Neural crest cell (in vitro differentiated cells): ENCODE measurements at regions not wholly inside any gene's neighbourhood (a gene's known extent, or its start where the extent isn't known, plus 50 kb on each side); places are given as distances from the start of the nearest gene placed in this dataset.
A peak's percentile ranks its signal among the peaks of the same experiment; 100 is the strongest.
"Not testable (repeated sequence)": the region's sequence is repeated elsewhere in the genome, so short reads cannot be mapped to it uniquely, and the experiment has no call there.

Source experiments
- DNase-seq: peaks from one replicate; pipeline ENCODE4 v3.0.0; 2021; ENCODE audit warnings: low read depth, mixed read lengths, low spot score
- H3K27ac Mint-ChIP-seq: one replicate; pipeline ENCODE4 v1.8.0; 2021; ENCODE audit warnings: mild to moderate bottlenecking, mixed read lengths; ENCODE audit not compliant: unreplicated experiment
- H3K27me3 Mint-ChIP-seq: 2 replicates; pipeline ENCODE4 v1.8.0; 2021; ENCODE audit warnings: low read depth, mild to moderate bottlenecking, mixed read lengths
- H3K36me3 Mint-ChIP-seq: 2 replicates; pipeline ENCODE4 v1.8.0; 2021; ENCODE audit warnings: low read depth, mild to moderate bottlenecking, mixed read lengths
- H3K4me1 Mint-ChIP-seq: 2 replicates; pipeline ENCODE4 v1.8.0; 2021; ENCODE audit warnings: mixed read lengths
- H3K4me3 Mint-ChIP-seq: one replicate; pipeline ENCODE4 v1.8.0; 2021; ENCODE audit warnings: mild to moderate bottlenecking, mixed read lengths
- H3K9me3 Mint-ChIP-seq: 2 replicates; pipeline ENCODE4 v1.8.0; 2021; ENCODE audit warnings: mixed read lengths
- CTCF ChIP-seq: fragments of 200-600 bp; sonication (generic); conservative IDR thresholded peaks from 2 replicates; pipeline ENCODE4 v1.5.0; 2021; ENCODE audit warnings: antibody characterized with exemption, mild to moderate bottlenecking

- DNase-seq = no peak
- H3K4me3 Mint-ChIP-seq = no peak overlapping the region
- no peak for TF ChIP-seq CTCF
- no peaks in the 10 kb centered on the region for H3K9me3 Mint-ChIP-seq
- no peaks in the 10 kb centered on the region for H3K36me3 Mint-ChIP-seq
- no peak overlapping the region for H3K27ac Mint-ChIP-seq
- no peaks in the 10 kb centered on the region for H3K27me3 Mint-ChIP-seq
- H3K4me1 Mint-ChIP-seq = peaks cover 7% of the 10 kb centered on the region
Observed at GRCh38 chr1:114032271-114033215, 53.3 kb downstream of the OLFML3 start.

- H3K27ac Mint-ChIP-seq = no peak overlapping the region
- peak; percentile 66 for TF ChIP-seq CTCF
- H3K4me3 Mint-ChIP-seq = no peak overlapping the region
- no peaks in the 10 kb centered on the region for H3K9me3 Mint-ChIP-seq
- no peaks in the 10 kb centered on the region for H3K27me3 Mint-ChIP-seq
- H3K36me3 Mint-ChIP-seq = no peaks in the 10 kb centered on the region
- peaks cover 8% of the 10 kb centered on the region for H3K4me1 Mint-ChIP-seq
- no peak for DNase-seq
Observed at GRCh38 chr1:114033216-114033706, 54.0 kb downstream of the OLFML3 start.

GRCh38 chr1:114033961-114034360 is 54.7 kb downstream of the OLFML3 start:
- Mint-ChIP-seq H3K27me3 (no peaks in the 10 kb centered on the region), H3K36me3 (no peaks in the 10 kb centered on the region), H3K9me3 (no peaks in the 10 kb centered on the region), H3K4me1 (peaks cover 8% of the 10 kb centered on the region), H3K27ac (no peak overlapping the region), H3K4me3 (no peak overlapping the region)
- DNase-seq = no peak
- TF ChIP-seq CTCF = no peak

- Mint-ChIP-seq H3K27me3 (no peaks in the 10 kb centered on the region), H3K9me3 (no peaks in the 10 kb centered on the region), H3K4me1 (peaks cover 8% of the 10 kb centered on the region), H3K36me3 (no peaks in the 10 kb centered on the region), H3K27ac (no peak overlapping the region), H3K4me3 (no peak overlapping the region)
- no peak for DNase-seq
- TF ChIP-seq CTCF = no peak
Observed at GRCh38 chr1:114034567-114035303, 55.5 kb downstream of the OLFML3 start.

GRCh38 chr1:114035304-114035700 is 56.0 kb downstream of the OLFML3 start:
- DNase-seq = no peak
- Mint-ChIP-seq H3K4me1 (peaks cover 8% of the 10 kb centered on the region), H3K27me3 (peaks cover 2% of the 10 kb centered on the region)

GRCh38 chr1:114036841-114037630 is 57.8 kb downstream of the OLFML3 start:
- not testable (repeated sequence) for H3K27me3 Mint-ChIP-seq, H3K9me3 Mint-ChIP-seq, H3K4me3 Mint-ChIP-seq, H3K4me1 Mint-ChIP-seq, H3K27ac Mint-ChIP-seq, H3K36me3 Mint-ChIP-seq, DNase-seq

More at GRCh38 chr1:114035304-114035700, 56.0 kb downstream of the OLFML3 start:
- H3K9me3 Mint-ChIP-seq = no peaks in the 10 kb centered on the region
- no peaks in the 10 kb centered on the region for H3K36me3 Mint-ChIP-seq
- no peak overlapping the region for H3K27ac Mint-ChIP-seq
- no peak overlapping the region for H3K4me3 Mint-ChIP-seq
- TF ChIP-seq CTCF = no peak
